CD4-positive, alpha-beta memory T cell (primary cell): ENCODE measurements at regions not wholly inside any gene's neighbourhood (a gene's known extent, or its start where the extent isn't known, plus 50 kb on each side); places are given as distances from the start of the nearest gene placed in this dataset.
"Not testable (repeated sequence)": the region's sequence is repeated elsewhere in the genome, so short reads cannot be mapped to it uniquely, and the experiment has no call there.

Experiments used
- CTCF ChIA-PET: fragments of 350-600 bp; sonication (Branson Sonifier 250); formaldehyde crosslinking; loops from one replicate; lab custom pipeline; 2021; ENCODE audit warnings: inconsistent platforms; ENCODE audit not compliant: partially characterized antibody; lab: Charles Lee
- POLR2A ChIA-PET: fragments of 350-600 bp; sonication (Branson Sonifier 250); formaldehyde crosslinking; loops from one replicate; lab custom pipeline; 2021; ENCODE audit not compliant: partially characterized antibody; lab: Charles Lee
- DNase-seq, 5 donors: peaks; one replicate each; pipeline versions ENCODE4 v3.0.0 to v3.0.0-alpha.2; 2020 to 2022; ENCODE audit warnings: mixed read lengths in 1 of 5
- H3K27ac ChIP-seq: one replicate; pipeline ENCODE4 v1.7.0; 2013; ENCODE audit warnings: low read depth, low read length
- H3K27me3 ChIP-seq: 2 replicates; pipeline ENCODE4 v1.7.0; 2013; ENCODE audit warnings: mild to moderate bottlenecking, low read length, moderate library complexity; ENCODE audit not compliant: insufficient read depth
- H3K36me3 ChIP-seq: 2 replicates; pipeline ENCODE4 v1.7.0; 2013; ENCODE audit warnings: mild to moderate bottlenecking, low read length, moderate library complexity; ENCODE audit not compliant: insufficient read depth
- H3K4me1 ChIP-seq: 2 replicates; pipeline ENCODE4 v1.7.0; 2013; ENCODE audit warnings: mild to moderate bottlenecking, low read length, moderate library complexity; ENCODE audit not compliant: insufficient read depth
- H3K4me3 ChIP-seq, 2 donors: one replicate each; pipeline ENCODE4 v1.7.0; 2013; ENCODE audit warnings: low read length in 2 of 2, mild to moderate bottlenecking in 1 of 2
- H3K9me3 ChIP-seq, 2 donors: one replicate each; pipeline ENCODE4 v1.7.0; 2013; ENCODE audit warnings: low read length in 2 of 2, control low read depth in 1 of 2; ENCODE audit not compliant: control insufficient read depth in 1 of 2
- H3K27ac Mint-ChIP-seq, 7 donors: one replicate each; pipeline ENCODE4 v1.8.0; 2020 to 2021; ENCODE audit warnings: mixed read lengths in 7 of 7, mild to moderate bottlenecking in 6 of 7, inconsistent platforms in 3 of 7, moderate library complexity in 3 of 7
- H3K27me3 Mint-ChIP-seq, 2 donors: one replicate each; pipeline ENCODE4 v1.8.0; 2020 to 2021; ENCODE audit warnings: mixed read lengths in 2 of 2
- H3K36me3 Mint-ChIP-seq, 2 donors: one replicate each; pipeline ENCODE4 v1.8.0; 2020 to 2021; ENCODE audit warnings: mixed read lengths in 2 of 2, inconsistent platforms in 1 of 2, mild to moderate bottlenecking in 1 of 2
- H3K4me1 Mint-ChIP-seq, 4 donors: one replicate each; pipeline ENCODE4 v1.8.0; 2020 to 2021; ENCODE audit warnings: mixed read lengths in 4 of 4, mild to moderate bottlenecking in 1 of 4
- H3K4me3 Mint-ChIP-seq, 8 donors: one replicate each; pipeline ENCODE4 v1.8.0; 2020 to 2021; ENCODE audit warnings: mixed read lengths in 8 of 8, mild to moderate bottlenecking in 7 of 8, moderate library complexity in 6 of 8, inconsistent platforms in 3 of 8
- H3K9me3 Mint-ChIP-seq, 8 donors: one replicate each; pipeline ENCODE4 v1.8.0; 2020 to 2021; ENCODE audit warnings: mixed read lengths in 8 of 8, mild to moderate bottlenecking in 5 of 8, inconsistent platforms in 3 of 8, moderate library complexity in 1 of 8
- intact Hi-C: fragments of 100-400 bp; cut with micrococcal nuclease; formaldehyde crosslinking; loops from one replicate; pipeline ENCODE4 v1.15.1; 2023

DNA sequence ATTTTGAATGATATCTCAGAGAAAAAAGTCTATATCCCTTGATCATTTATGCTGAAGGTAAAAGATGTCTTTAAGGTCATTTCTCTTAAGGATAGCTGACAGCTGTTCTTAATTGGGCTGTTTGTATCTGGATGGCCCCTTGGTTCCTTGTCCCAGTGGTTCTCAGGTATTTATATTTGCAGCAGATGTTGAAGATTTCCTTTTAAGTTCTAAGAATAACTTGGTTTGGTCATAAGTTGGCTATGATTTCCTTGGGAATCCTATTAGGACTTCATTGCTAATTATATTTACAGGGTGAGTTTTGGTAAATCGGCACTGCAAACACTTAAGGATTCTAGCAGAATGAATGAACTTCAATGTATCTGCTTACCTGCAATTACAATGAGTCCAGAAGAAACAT is 460.4 kb upstream of the SGO1 start:
- Mint-ChIP-seq H3K4me3 (no peak overlapping the region), H3K36me3 (no peaks in the 10 kb centered on the region), H3K27ac (no peak overlapping the region), H3K9me3 (peaks cover 0 to 44% (median 11%) of the 10 kb centered on the region in 8 donors), H3K27me3 (no peaks in the 10 kb centered on the region), H3K4me1 (no peaks in the 10 kb centered on the region)
- Histone ChIP-seq H3K9me3 (no peaks in the 10 kb centered on the region), H3K27me3 (no peaks in the 10 kb centered on the region), H3K36me3 (no peaks in the 10 kb centered on the region), H3K27ac (no peak overlapping the region), H3K4me1 (no peaks in the 10 kb centered on the region), H3K4me3 (no peak overlapping the region)
- DNase-seq = no peak
- ChIA-PET CTCF (no interaction called here), POLR2A (no interaction called here)
- intact Hi-C loops = no loop called here

DNA sequence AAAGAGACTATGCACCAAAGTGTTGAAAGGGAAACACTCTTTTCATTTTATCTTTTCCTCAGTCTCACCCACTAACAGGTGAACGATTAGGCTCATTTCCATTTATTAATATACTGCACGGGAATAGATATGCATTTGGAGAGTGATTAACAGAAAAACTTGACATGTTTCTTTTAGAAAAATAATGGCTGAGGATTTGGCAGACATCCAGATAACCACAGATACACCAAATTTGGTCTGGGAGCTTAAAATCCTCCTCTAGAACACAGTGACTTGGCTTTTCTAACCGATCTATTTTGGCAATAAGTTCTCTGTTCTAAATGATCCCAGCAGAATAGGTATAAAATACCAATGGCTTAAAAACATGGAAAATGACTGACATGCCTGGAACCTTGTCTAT is 459.3 kb upstream of the SGO1 start:
- no peaks in the 10 kb centered on the region for H3K27me3 ChIP-seq
- DNase-seq = no peak
- no peaks in the 10 kb centered on the region for H3K36me3 ChIP-seq
- Mint-ChIP-seq H3K27ac (no peak overlapping the region), H3K4me1 (no peaks in the 10 kb centered on the region), H3K9me3 (peaks cover 0 to 40% (median 11%) of the 10 kb centered on the region in 8 donors), H3K4me3 (no peak overlapping the region), H3K36me3 (no peaks in the 10 kb centered on the region), H3K27me3 (no peaks in the 10 kb centered on the region)
- ChIA-PET CTCF (no interaction called here), POLR2A (no interaction called here)
- no peak overlapping the region for H3K4me3 ChIP-seq
- H3K27ac ChIP-seq = no peak overlapping the region
- intact Hi-C loops = no loop called here
- no peaks in the 10 kb centered on the region for H3K9me3 ChIP-seq
- no peaks in the 10 kb centered on the region for H3K4me1 ChIP-seq

DNA sequence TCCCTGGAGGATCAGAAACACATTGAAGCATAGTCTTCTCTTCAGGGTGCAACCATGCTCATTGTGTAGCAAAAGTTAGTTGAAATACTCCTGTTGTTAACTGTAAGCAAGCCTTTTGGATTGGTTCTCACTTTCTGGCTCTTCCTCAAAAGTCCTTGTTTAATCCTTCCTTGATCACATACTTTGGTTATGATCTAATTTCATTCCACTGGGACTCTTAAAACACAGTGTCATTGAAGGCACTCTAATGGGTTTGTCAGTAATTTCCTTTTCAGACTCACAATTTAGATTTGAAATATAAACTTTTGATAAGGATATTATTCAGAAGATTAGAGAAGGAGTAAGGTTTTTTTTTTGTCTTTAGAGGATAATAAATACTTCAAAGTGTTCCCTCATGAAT is 451.7 kb upstream of the SGO1 start:
- Histone ChIP-seq H3K4me1 (no peaks in the 10 kb centered on the region), H3K36me3 (no peaks in the 10 kb centered on the region), H3K27me3 (no peaks in the 10 kb centered on the region), H3K4me3 (no peak overlapping the region), H3K27ac (no peak overlapping the region), H3K9me3 (no peaks in the 10 kb centered on the region)
- CTCF ChIA-PET = no interaction called here
- DNase-seq = no peak
- peaks cover 0 to 20% (median 4%) of the 10 kb centered on the region in 8 donors for H3K9me3 Mint-ChIP-seq
- H3K4me3 Mint-ChIP-seq = no peak overlapping the region
- POLR2A ChIA-PET = no interaction called here
- H3K4me1 Mint-ChIP-seq = no peaks in the 10 kb centered on the region
- no peaks in the 10 kb centered on the region for H3K27me3 Mint-ChIP-seq
- intact Hi-C loops = no loop called here
- H3K27ac Mint-ChIP-seq = no peak overlapping the region
- no peaks in the 10 kb centered on the region for H3K36me3 Mint-ChIP-seq

DNA sequence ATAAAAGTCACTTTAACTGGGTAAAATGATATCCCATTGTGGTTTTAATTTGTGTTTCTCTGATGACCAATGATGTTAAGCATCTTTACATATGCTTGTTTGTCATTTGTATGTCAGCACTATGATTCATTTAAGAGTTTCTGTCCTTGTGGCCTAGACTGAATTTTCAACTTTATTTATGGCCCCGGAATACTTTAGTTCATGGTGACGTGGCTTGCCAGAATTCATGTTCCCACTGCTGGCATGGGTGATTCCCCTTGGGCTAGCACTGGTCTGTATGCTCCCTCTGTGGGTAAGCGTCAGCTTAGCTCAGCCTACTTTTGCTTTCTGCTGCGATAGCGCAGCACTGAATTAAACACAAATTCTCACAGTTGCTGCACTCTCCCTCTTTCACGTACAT is 436.3 kb upstream of the SGO1 start:
- Mint-ChIP-seq H3K9me3 (peaks cover 7 to 76% (median 55%) of the 10 kb centered on the region in 8 donors), H3K27ac (no peak overlapping the region), H3K4me1 (no peaks in the 10 kb centered on the region), H3K27me3 (no peaks in the 10 kb centered on the region), H3K36me3 (peaks cover 3 to 5% of the 10 kb centered on the region in 2 donors), H3K4me3 (no peak overlapping the region)
- no peak for DNase-seq
- H3K27me3 ChIP-seq = no peaks in the 10 kb centered on the region
- H3K4me3 ChIP-seq = no peak overlapping the region
- H3K36me3 ChIP-seq = no peaks in the 10 kb centered on the region
- no peak overlapping the region for H3K27ac ChIP-seq
- H3K4me1 ChIP-seq = no peaks in the 10 kb centered on the region
- CTCF ChIA-PET = no interaction called here
- POLR2A ChIA-PET = no interaction called here
- no peaks in the 10 kb centered on the region for H3K9me3 ChIP-seq
- intact Hi-C loops = no loop called here

DNA sequence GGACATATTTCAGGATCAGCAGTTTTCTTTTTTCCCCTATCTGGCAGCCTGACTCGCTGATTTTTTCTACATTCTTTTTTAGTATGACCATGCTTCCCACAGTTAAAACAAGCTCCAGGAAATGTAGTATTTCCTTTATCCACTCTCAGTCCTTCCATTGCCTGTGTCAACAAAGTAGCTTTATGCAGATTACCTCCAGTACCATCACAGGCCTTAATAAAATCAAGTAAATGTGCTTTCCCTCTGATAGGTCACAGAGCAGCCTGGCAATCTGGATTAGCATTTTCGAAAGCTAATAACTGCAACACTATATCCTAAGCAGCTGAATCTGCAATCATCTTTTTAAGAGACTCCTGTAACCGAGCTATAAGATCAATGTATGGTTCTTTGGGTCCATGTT is 432.6 kb upstream of the SGO1 start:
- not testable (repeated sequence) for H3K27me3 Mint-ChIP-seq, H3K4me3 Mint-ChIP-seq
- H3K9me3 Mint-ChIP-seq = peaks cover 7 to 80% (median 59%) of the 10 kb centered on the region in 8 donors

DNA sequence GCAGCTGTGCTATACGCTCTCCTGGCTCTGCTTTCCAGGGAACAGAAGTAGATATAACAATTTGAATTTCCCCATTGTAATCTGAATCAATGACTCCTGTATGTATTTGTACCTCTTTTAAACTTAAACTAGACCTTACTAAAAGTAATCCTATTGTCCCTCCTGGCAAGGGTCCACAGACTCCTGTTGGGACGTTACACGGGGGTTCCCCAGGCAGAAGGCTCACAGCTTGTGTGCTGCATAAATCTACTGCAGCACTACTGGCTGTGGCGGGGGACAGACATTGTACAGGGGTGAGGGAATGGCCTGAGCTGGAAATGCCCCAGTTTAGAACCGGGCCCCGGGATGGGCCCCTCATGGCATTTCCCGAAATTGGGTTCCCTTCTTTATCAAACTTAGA is 432.2 kb upstream of the SGO1 start:
- H3K9me3 ChIP-seq, H3K27ac Mint-ChIP-seq, H3K4me1 Mint-ChIP-seq, H3K4me1 ChIP-seq, H3K36me3 Mint-ChIP-seq, intact Hi-C loops, DNase-seq, POLR2A ChIA-PET, H3K4me3 ChIP-seq, H3K27me3 ChIP-seq, H3K27ac ChIP-seq, H3K4me3 Mint-ChIP-seq, H3K27me3 Mint-ChIP-seq, H3K36me3 ChIP-seq: not testable (repeated sequence)
- CTCF ChIA-PET = interaction anchor here (1.3 kb wide), 1 partner anchor 22 kb away, joined by 3 read pairs; no protein-coding TSS in a partner anchor
- H3K9me3 Mint-ChIP-seq = peaks cover 5 to 80% (median 59%) of the 10 kb centered on the region in 8 donors

More for the DNA sequence above, 432.6 kb upstream of the SGO1 start:
- H3K4me1 Mint-ChIP-seq, POLR2A ChIA-PET, H3K9me3 ChIP-seq, H3K27me3 ChIP-seq, H3K36me3 ChIP-seq, H3K4me3 ChIP-seq, H3K27ac Mint-ChIP-seq, intact Hi-C loops, H3K36me3 Mint-ChIP-seq, H3K4me1 ChIP-seq, H3K27ac ChIP-seq, DNase-seq: not testable (repeated sequence)
- CTCF ChIA-PET = interaction anchor here (1.3 kb wide), 1 partner anchor 21 kb away, joined by 3 read pairs; no protein-coding TSS in a partner anchor

DNA sequence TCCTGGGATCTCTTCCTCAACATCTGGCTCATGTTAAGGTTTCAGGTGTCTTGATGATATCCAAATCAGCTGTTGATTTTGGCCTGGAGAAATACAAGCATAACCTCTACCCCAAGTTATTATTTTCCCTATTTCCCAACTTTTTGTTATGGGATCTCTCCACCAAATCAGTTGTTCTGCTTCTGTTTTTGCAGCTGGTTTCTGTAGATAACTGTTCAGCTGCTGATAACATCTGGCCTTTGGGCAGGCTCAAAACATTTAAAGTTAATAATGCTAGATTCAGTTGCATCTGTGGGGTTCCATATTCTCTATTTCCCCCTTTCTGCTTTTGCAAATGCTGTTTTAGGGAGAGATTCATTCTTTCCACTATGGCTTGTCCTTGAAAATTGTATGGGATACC is 430.0 kb upstream of the SGO1 start:
- H3K27ac ChIP-seq, H3K27me3 ChIP-seq, H3K36me3 Mint-ChIP-seq, intact Hi-C loops, H3K36me3 ChIP-seq, CTCF ChIA-PET, H3K4me1 ChIP-seq, H3K9me3 ChIP-seq, H3K27ac Mint-ChIP-seq, DNase-seq, H3K4me1 Mint-ChIP-seq, H3K27me3 Mint-ChIP-seq, H3K4me3 Mint-ChIP-seq, POLR2A ChIA-PET, H3K4me3 ChIP-seq: not testable (repeated sequence)
- H3K9me3 Mint-ChIP-seq = peaks cover 0 to 83% (median 65%) of the 10 kb centered on the region in 8 donors
